ENCODE measurements at regions not wholly inside any gene's neighbourhood (a gene's known extent, or its start where the extent isn't known, plus 50 kb on each side); places are given as distances from the start of the nearest gene placed in this dataset.
"Not testable (repeated sequence)": the region's sequence is repeated elsewhere in the genome, so short reads cannot be mapped to it uniquely, and the experiment has no call there.

DNA sequence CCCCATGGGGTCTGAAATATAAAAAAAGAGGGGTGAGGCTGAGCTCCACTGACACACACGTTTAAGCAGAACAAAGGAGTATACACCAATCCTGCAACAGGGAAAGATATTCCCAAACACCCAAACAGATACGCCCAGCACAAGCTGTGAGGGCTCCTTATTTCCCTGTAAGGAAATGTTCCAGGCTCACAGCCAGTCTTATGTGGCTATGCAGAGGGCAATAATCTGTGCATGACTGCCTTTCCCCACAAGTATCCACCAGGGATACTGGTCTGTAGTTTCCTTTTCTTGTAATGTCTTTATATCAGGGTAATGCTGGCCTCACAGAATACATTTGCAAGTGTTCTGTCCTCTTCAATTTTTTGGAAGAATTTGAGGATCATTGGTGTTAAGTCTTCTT is 141.7 kb upstream of the DAAM1 start:
- intact Hi-C loops (cut with DNase I, micrococcal nuclease) = no loop called here
- no peak for DNase-seq
- ATAC-seq = no peak

DNA sequence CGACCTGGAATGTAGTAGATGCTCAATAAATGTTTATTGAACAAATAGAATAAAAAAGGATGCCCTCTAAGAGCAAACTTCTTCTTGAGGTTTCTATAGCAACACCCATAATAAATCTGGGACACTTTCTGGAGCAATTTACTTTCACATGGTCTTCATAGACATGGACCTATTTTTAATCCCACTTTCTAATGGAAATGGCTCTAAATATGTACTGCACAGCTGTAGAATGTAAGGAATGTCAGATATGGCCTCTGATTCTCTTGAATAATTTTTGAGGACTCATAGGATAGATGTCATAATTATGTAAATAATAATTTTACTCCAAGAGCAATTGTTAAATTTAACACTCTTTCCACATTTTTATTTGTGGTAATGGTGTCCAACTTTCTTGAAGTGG is 133.5 kb upstream of the DAAM1 start:
- intact Hi-C loops (cut with DNase I, micrococcal nuclease) = no loop called here
- DNase-seq (no peak), ATAC-seq (no peak)

DNA sequence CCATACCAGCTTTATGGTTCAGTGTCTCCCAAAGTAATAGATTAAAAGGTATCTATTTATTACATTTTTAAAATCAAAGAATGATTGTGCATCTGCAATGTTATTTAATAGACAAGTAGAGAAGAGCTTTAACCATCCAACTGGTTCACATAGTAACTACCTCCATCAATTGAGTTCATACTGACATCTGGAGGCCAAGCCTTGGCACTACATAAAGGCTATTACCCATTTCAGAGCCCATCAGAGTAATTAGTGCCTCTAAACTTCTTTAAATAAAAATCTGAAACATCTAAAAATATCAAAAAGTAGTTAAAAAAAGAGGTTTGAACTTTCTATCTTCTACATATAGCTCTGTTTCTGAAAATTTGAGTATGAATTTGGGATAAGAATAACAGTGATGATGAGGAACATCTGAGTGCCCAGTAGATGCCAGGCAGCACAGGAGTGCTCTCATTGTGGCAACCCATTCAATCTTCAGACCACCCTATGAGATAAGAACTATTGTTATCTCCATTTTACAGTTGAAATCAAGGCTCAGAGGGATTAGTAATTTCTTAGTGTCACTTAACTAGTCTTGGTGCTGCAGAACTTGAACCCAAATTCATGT is 132.9 kb upstream of the DAAM1 start:
- DNase-seq = peak in 1 of 2 donors; percentile 21
- ATAC-seq = peak; percentile 80
- intact Hi-C loops (cut with DNase I, micrococcal nuclease) = no loop called here

DNA sequence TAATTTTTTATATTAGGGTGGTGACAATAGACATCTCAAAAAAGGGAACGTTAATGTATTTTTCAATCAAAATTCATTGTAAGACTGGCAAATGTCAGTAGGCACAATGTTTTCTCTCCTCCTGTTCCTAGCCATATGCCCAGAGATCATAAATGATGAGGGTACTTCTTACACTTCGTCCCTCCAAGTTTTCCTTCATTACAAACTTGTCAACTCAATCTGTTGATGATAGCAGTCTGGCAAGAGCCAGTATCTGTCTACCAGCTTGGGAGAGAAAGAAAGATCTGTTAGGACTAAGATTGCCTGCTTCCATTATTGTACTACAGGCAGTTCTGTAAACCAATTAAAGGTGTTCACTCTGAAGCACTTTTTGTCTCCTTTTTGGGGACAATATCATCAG is 130.9 kb upstream of the DAAM1 start:
- no peak for ATAC-seq
- intact Hi-C loops (cut with DNase I, micrococcal nuclease) = no loop called here
- no peak for DNase-seq

DNA sequence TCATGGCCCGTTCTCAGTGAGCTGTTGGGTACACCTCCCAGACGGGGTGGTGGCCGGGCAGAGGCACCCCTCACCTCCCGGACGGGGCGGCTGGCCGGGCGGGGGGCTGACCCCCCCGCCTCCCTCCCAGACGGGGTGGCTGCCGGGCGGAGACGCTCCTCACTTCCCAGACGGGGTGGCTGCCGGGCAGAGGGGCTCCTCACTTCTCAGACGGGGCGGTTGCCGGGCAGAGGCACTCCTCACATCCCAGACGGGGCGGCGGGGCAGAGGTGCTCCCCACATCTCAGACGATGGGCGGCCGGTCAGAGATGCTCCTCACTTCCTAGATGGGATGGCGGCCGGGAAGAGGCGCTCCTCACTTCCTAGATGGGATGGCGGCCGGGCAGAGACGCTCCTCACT is 129.7 kb upstream of the DAAM1 start:
- intact Hi-C loops (cut with DNase I, micrococcal nuclease); DNase-seq; ATAC-seq: not testable (repeated sequence)

DNA sequence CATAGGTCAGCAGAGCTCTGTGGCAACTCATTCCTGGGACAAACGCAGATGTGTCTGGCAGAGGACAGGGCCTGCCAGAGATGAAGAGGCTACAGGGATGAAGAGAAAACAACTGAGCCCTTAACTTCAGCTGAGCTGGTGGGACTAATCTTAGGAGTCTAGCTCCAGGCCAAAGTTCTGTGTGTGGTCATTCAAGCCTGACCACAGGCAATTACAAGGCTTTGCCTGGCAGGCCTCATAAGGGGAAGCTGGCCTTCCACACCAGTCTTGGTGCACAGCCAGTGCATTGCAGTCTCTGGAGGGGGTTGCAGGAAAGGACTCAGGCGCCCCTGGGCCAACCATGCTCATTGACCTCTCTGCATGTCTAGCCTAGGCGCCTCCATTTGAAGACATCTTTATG is 127.6 kb upstream of the DAAM1 start:
- no peak for ATAC-seq
- intact Hi-C loops (cut with DNase I, micrococcal nuclease) = no loop called here
- DNase-seq = no peak

DNA sequence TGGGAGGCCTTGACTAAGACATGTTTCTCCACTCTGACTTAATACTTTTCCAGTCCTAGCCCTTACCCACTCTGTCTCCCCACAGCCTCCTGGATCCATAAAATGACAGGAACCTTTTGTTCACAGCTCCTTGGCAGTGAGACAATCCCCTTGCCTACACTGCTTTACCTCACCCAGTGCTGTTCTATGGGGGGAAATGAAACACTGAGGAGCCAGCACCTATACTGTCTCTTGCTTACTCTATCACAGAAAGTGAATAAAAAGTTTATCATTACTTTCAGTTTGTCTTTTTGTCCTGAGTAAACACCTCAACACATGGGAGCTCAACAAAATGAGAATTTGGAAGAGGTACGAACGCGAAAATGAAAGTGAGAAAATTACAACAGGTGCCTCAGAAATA is 127.2 kb upstream of the DAAM1 start:
- no peak for ATAC-seq
- intact Hi-C loops (cut with DNase I, micrococcal nuclease) = no loop called here
- no peak for DNase-seq

DNA sequence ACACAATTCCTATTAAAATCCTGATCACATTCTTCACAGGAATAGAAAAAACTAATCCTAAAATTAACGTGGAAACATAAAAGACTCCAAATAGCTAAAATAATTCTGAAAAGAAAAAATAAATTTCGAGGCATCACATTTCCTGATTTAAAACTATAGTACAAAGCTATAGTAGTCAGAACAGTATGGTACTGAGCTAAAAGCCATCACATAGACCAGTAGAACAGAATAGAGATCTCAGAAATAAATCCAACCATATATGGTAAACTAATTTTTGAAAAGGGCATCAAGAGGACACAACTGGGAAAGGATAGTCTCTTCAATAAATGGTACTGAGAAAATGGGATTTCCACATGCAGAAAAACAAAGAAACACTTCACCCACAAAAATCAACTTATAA is 125.2 kb upstream of the DAAM1 start:
- no peak for ATAC-seq
- no peak for DNase-seq
- intact Hi-C loops (cut with DNase I, micrococcal nuclease) = no loop called here

DNA sequence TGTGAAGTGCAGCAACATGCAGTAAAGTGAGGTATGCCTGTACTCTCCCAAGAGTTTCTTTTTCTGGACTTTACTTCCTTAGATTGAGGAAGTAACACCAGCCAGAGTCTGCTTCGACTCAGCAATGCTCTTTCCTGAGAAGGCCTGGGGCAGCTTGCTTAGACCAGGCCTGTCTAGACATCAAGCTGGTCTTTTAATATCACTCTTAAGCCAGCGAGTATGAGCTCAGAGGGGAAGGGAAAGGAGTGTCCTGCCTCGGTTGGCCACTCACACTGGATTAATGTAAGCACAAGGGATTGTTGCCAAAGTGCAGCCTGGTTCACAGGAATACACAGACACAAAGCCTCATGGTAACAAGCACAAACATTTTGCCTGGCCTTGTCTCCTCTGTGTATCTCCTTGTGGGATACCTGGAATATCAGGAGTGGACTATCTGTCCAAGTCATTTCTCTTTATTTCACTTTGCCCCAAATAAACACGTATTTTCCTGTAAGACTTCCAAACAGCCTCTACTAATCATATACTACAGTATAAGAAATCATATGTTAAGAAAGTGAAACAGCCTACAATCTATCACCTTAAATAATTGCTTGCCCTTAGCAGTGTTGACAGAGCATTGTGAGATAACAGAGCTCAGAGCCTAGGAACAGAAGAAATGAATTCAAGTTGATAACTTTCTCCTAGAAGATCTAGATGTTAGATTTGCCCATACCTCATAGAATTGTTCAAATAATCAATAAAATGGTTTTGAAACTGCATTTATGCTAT is 121.2 kb upstream of the DAAM1 start:
- intact Hi-C loops (cut with DNase I, micrococcal nuclease) = no loop called here
- DNase-seq = peak; percentile 12 to 42
- peak; percentile 100 for ATAC-seq

DNA sequence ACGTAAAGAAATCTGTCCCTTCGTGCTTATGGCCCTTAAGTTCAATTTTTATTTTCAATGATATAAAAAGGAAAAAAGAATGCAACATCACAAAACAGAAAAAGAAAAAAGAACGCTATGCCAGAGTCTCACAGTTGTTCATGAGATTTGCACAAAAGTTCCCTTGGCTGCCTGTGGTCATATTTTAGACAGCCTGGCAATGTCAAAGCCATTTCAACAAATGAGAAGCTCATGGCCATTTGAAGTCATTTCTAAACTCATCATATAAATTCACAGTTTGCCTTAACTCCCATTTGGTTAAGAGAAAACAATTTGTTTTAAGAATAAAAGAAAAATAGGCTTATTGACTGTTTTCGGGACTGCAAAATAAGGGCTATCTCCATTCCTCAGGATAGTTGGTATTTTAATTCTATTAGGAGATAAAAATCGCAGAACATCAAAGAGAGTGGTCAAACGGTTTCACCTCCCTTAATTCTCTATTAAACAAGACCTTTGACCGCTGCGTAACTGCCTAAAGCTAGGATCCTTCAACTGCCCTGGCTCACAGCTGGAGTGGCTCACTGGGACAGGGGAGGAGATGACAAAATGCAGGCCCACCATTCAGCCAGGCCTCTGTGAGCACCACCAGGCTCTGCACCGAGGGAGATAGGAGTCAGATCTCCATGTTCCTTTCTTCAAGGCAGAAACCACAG is 119.2 kb upstream of the DAAM1 start:
- no peak for ATAC-seq
- intact Hi-C loops (cut with DNase I, micrococcal nuclease) = no loop called here
- no peak for DNase-seq

DNA sequence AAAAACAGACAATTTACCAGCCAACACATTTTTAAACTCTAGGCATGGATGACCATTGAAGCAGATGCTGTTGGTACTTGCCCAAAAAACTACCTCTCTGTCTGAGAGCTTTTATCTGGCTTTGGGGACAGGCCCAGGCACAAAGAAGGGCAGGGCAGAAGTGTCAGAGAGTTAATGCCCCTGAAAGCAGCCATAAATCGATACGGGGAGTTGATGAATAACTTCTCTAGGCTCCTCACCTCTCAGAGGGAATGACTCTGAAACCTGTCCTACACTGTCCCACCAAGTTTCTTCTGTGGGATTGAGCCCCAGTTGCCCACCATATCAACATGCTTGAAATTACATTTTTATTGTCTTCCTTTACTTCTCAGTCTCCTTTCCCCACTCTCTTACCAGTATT is 113.0 kb upstream of the DAAM1 start:
- DNase-seq (no peak), ATAC-seq (peak; percentile 64)
- intact Hi-C loops (cut with DNase I, micrococcal nuclease) = no loop called here

DNA sequence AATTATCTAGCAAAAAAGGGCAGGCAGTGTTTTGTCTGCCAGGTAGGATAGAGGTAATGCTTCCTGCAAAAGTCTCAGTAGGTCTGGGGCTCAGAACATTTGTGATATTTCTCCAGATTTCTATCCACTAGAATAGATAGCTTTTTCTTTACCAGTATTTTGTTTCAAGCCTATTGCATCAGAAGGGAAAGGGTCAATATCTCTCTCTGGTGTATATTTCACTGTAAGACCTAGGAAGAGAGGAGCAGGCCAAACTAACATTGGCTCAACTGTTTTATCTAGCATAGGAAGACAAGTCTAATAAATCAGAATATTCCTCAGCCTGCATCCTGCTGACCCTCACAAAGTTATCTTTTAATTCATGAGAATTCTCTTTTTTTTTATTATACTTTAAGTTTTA is 106.7 kb upstream of the DAAM1 start:
- DNase-seq (no peak), ATAC-seq (no peak)
- intact Hi-C loops (cut with DNase I, micrococcal nuclease) = no loop called here

DNA sequence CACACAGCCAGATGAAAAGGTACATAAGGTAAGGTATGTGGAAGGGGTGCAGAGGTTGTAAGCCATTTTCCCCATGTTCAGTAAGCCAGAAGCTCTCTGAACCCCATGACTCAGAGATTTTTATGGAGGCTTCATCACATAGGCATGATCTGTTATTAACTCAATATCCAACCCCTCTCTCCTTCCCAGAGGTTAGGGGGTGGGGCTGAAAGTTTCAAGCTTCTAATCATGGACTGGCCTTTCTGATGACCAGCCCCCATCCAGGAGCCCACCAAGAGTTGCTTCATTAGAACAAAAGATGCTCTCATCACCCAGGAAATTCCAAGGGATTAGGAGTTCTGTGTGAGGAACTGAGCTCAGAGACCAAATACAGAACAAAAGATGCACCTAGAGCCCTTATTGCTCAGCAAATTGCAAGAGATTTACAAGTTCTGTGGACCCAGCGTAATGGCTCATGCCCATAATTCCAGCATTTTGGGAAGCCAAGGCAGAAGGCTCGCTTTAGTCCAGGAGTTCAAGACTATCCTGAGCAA is 103.2 kb upstream of the DAAM1 start:
- ATAC-seq = no peak
- DNase-seq = no peak
- intact Hi-C loops (cut with DNase I, micrococcal nuclease) = no loop called here

DNA sequence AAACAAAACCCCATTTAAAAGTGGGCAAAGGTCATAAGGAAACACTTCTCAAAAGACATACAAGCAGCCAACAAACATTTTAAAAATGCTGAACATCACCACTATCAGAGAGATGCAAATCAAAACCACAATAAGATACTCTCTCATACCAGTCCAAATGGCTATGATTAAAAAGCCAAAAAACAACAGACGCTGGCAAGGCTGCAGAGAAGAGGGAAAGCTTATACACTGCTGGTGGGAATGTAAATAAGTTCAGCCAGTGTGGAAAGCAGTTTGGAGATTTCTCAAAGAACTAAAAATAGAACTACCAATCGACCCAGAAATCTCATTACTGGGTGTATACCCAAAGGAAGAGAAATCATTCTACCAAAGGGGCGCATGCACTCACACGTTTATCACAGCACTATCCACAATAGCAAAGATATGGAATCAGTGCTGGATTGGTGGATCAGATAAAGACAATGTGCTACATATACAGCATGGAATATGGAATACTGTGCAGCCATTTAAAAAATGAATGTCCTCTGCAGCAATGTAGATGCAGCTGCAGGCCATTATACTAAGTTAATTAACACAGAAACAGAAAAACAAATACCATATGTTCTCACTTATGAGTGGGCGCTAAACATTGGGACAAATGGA is 102.1 kb upstream of the DAAM1 start:
- DNase-seq = no peak
- intact Hi-C loops (cut with DNase I, micrococcal nuclease) = no loop called here
- ATAC-seq = no peak

DNA sequence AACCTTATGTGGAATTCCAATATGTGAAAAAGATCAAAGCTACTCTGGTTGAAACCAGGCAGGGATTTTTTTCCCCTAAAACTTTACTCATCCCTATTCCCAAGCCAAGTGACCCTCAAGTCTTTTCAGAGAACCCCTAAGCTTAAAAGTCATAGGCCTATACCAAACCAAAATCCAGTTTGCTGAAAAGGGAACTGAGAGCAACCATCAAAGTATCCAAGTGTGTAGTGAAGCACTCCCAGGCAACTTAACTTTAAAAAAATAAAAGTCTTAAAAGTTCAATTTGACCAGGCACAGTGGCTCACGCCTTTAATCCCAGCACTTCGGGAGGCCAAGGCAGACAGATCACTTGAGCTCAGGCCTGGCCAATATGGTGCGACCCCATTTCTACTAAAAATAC is 101.2 kb upstream of the DAAM1 start:
- no peak for ATAC-seq
- DNase-seq = no peak
- intact Hi-C loops (cut with DNase I, micrococcal nuclease) = no loop called here

DNA sequence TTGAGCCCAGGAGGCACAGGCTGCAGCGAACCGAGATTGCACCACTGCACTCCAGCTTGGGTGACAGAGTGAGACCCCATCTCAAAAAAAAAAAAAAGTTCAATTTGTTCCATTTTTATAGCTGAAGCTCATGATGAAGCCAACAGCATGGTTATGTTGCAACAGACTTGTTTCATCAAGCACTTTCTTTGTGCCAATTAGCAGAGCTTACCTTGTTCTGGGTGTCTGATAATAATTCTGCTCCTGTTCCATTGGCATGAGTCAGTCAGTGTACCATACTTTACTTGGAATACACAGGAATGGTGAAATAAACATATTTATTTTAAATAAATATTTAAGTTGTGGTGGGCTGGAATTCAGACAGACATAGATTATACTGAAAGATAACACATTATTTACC is 100.8 kb upstream of the DAAM1 start:
- ATAC-seq (no peak), DNase-seq (no peak)
- intact Hi-C loops (cut with DNase I, micrococcal nuclease) = no loop called here

DNA sequence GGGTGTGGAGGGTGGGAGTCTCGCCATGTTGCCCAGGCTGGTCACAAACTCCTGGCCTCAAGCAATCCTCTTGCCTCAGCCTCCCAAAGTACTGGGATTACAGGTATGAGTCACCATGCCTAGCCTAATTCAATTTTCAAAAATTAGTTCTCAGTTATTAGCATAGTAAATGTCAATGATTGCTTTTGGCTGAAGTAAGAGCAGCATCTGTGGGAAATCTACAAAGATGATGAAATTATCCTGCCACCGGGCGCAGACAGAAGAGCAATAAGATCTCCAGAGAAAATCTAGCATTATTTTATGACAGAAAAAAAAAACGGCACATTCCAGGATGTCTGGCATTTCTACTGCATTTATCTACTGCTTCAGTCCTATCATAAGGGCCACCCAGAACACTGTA is 97.9 kb upstream of the DAAM1 start:
- no peak for ATAC-seq
- intact Hi-C loops (cut with DNase I, micrococcal nuclease) = no loop called here
- no peak for DNase-seq

DNA sequence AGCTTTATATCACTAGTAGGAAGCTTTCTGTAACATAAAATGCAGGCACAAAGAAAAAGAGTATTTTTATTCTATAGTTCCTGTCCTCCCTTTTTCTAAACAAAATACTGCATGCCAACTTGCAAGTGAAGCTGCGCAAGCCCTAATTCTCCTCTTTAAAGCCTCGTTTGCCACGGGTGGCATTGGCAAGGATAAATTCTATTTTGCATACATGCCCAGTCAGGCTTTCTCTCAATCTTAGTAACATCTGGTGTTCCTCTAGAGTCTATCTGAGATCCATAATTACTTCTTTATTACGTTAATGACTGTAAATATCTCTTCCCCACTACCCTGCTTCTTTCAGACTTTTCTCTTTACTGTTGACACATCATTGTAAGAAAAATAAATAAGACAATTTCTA is 97.1 kb upstream of the DAAM1 start:
- intact Hi-C loops (cut with DNase I, micrococcal nuclease) = no loop called here
- no peak for DNase-seq
- ATAC-seq = no peak

DNA sequence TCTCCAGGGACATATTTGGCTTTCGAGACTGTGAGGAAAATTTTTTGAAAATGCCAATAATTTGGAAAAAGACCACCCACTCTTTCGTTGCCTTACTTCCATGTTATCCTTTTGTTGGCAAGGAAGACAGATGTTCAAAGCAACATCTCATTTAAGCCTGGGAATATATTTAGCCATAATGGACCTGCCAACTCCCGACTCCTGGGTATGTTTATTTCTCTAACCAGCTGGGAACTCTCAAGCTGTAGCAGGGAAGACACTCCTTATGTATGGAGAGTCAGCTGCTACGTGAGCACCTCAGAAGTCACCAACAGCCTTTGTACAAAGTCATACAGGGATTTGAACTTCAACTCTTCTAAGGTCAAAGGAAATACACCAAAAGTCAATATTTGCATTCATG is 96.5 kb upstream of the DAAM1 start:
- ATAC-seq (no peak), DNase-seq (no peak)
- intact Hi-C loops (cut with DNase I, micrococcal nuclease) = no loop called here

DNA sequence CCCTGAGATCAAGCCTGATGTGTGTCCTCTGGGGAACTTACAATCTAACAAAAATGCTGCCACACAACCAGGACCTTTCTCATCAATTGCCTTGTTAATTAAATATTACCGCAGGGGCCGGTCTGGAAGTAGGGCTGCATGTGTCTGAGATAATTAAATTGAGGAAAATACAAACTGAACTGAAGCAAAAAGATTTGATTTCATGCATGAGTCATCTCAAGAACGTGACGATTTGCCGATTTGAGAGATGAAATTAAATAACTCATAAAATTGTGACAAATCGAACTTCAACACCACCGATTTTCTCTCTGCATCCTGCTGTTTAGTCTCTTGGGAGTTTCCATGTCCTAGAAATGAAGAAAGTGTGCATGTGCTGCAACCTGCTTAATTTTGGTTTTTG is 94.6 kb upstream of the DAAM1 start:
- DNase-seq (no peak), ATAC-seq (no peak)
- intact Hi-C loops (cut with DNase I, micrococcal nuclease) = no loop called here

Data from left colon (tissue), 2 donors.